SK-N-SH (cell line): ENCODE measurements at regions not wholly inside any gene's neighbourhood (a gene's known extent, or its start where the extent isn't known, plus 50 kb on each side); places are given as distances from the start of the nearest gene placed in this dataset.

Source experiments
- CTCF ChIA-PET: fragments of 300-600, 350-600 bp; formaldehyde crosslinking; extraction: SDS; loops from one replicate; lab custom pipeline; 2021; lab: Yijun Ruan, JAX
- POLR2A ChIA-PET: fragments of 350-600 bp; sonication (Branson Sonifier 250); formaldehyde crosslinking; extraction: SDS; loops from one replicate; lab custom pipeline; 2020; ENCODE audit warnings: antibody characterized with exemption, inconsistent platforms; lab: Yijun Ruan, JAX
- DNase-seq: peaks from one replicate; pipeline ENCODE4 v3.0.0; 2012
- H2AFZ ChIP-seq: fragments of 200-600 bp; sonication (generic); 2 replicates; pipeline ENCODE4 v1.8.1; 2016; ENCODE audit warnings: antibody characterized with exemption, mild to moderate bottlenecking, low read depth
- H3F3A ChIP-seq: fragments of 200-600 bp; sonication (generic); replicated peaks from 2 replicates; pipeline ENCODE3; 2016; ENCODE audit warnings: antibody characterized with exemption, mild to moderate bottlenecking; ENCODE audit not compliant: insufficient read depth
- H3K27ac ChIP-seq, 2 experiments: fragments of 200-500 bp in 1 of 2; fragments of 200-600 bp in 1 of 2; sonication (Bioruptor generic) in 1 of 2; sonication (generic), shearing (Covaris generic) in 1 of 2; 2 replicates each; pipeline versions ENCODE4 v1.5.1 to v1.6.1; 2014 to 2016; ENCODE audit warnings: low read depth in 2 of 2, inconsistent platforms in 1 of 2, low read length in 1 of 2, mild to moderate bottlenecking in 1 of 2, mixed read lengths in 1 of 2
- H3K27me3 ChIP-seq: fragments of 200-600 bp; sonication (generic), shearing (Covaris generic); 2 replicates; pipeline ENCODE4 v1.6.1; 2016; ENCODE audit warnings: mixed run types; ENCODE audit not compliant: insufficient read depth
- H3K36me3 ChIP-seq, 2 experiments: fragments of 200-500 bp in 1 of 2; fragments of 200-600 bp in 1 of 2; sonication (Bioruptor generic) in 1 of 2; sonication (generic) in 1 of 2; replicated peaks in 1 of 2; 2 replicates each; pipeline versions ENCODE3 to v1.5.1; 2014 to 2016; ENCODE audit warnings: low read length in 1 of 2, mild to moderate bottlenecking in 1 of 2; ENCODE audit not compliant: insufficient read depth in 2 of 2, control insufficient read depth in 1 of 2
- H3K4me1 ChIP-seq, 2 experiments: fragments of 200-500 bp in 1 of 2; fragments of 200-600 bp in 1 of 2; sonication (Bioruptor generic) in 1 of 2; sonication (generic), shearing (Covaris generic) in 1 of 2; 2 replicates each; pipeline versions ENCODE4 v1.5.1 to v1.6.1; 2014 to 2016; ENCODE audit warnings: low read depth in 1 of 2, low read length in 1 of 2, mixed run types in 1 of 2; ENCODE audit not compliant: insufficient read depth in 2 of 2, control insufficient read depth in 1 of 2
- H3K4me2 ChIP-seq: fragments of 200-600 bp; sonication (generic), shearing (Covaris generic); 2 replicates; pipeline ENCODE4 v1.6.1; 2017; ENCODE audit warnings: mixed run types
- H3K4me3 ChIP-seq, 2 experiments: fragments of 200-500 bp in 1 of 2; fragments of 200-600 bp in 1 of 2; sonication (Bioruptor generic) in 1 of 2; sonication (generic), shearing (Covaris generic) in 1 of 2; 2 replicates each; pipeline versions ENCODE4 v1.5.1 to v1.8.1; 2014 to 2016; ENCODE audit warnings: low read depth in 2 of 2, inconsistent platforms in 1 of 2, low read length in 1 of 2, mild to moderate bottlenecking in 1 of 2, mixed read lengths in 1 of 2, moderate library complexity in 1 of 2
- H3K79me2 ChIP-seq: fragments of 200-600 bp; sonication (generic); 2 replicates; pipeline ENCODE4 v1.8.1; 2017; ENCODE audit warnings: mild to moderate bottlenecking; ENCODE audit not compliant: insufficient read depth
- H3K9ac ChIP-seq: fragments of 200-600 bp; sonication (generic); 2 replicates; pipeline ENCODE4 v1.6.1; 2017; ENCODE audit warnings: mixed run types
- H3K9me2 ChIP-seq: fragments of 200-600 bp; sonication (generic); 2 replicates; pipeline ENCODE4 v1.6.1; 2017; ENCODE audit warnings: mixed run types
- H3K9me3 ChIP-seq: fragments of 200-600 bp; sonication (generic); 2 replicates; pipeline ENCODE4 v1.6.1; 2017; ENCODE audit warnings: mixed run types, mild to moderate bottlenecking, moderate library complexity
- H4K20me1 ChIP-seq: fragments of 200-600 bp; sonication (generic); 2 replicates; pipeline ENCODE4 v1.6.1; 2017; ENCODE audit warnings: mild to moderate bottlenecking, mixed run types; ENCODE audit not compliant: insufficient read depth
- CHD2 ChIP-seq: fragments of 150-350 bp; IDR thresholded peaks from 2 replicates; pipeline ENCODE4 v1.6.1; 2018; ENCODE audit warnings: low read length; ENCODE audit not compliant: partially characterized antibody
- FOSL2 ChIP-seq: IDR thresholded peaks from 2 replicates; pipeline ENCODE4 v1.4.0; 2012; ENCODE audit warnings: low read depth, mild to moderate bottlenecking, moderate library complexity, borderline replicate concordance
- GATA2 ChIP-seq: sonication (generic); formaldehyde crosslinking; IDR thresholded peaks from 2 replicates; pipeline ENCODE4 v1.5.0; 2020; ENCODE audit warnings: mild to moderate bottlenecking, missing genetic modification reagents
- MXI1 ChIP-seq: IDR thresholded peaks from 2 replicates; pipeline ENCODE4 v1.6.1; 2012; ENCODE audit warnings: mild to moderate bottlenecking, low read depth, low read length, improper control_type of control experiment
- NFIC ChIP-seq: IDR thresholded peaks from 2 replicates; pipeline ENCODE4 v1.4.0; 2012; ENCODE audit warnings: borderline replicate concordance
- RAD21 ChIP-seq: IDR thresholded peaks from 2 replicates; pipeline ENCODE4 v1.6.1; 2012; ENCODE audit warnings: mild to moderate bottlenecking, low read length
- RCOR1 ChIP-seq: fragments of 150-350 bp; IDR thresholded peaks from 2 replicates; pipeline ENCODE4 v1.6.1; 2017; ENCODE audit warnings: antibody characterized with exemption, low read length
- RFX5 ChIP-seq: IDR thresholded peaks from 2 replicates; pipeline ENCODE4 v1.6.1; 2012; ENCODE audit warnings: mild to moderate bottlenecking, improper control_type of control experiment, low read length
- SIN3A ChIP-seq: IDR thresholded peaks from 2 replicates; pipeline ENCODE4 v1.6.1; 2012; ENCODE audit warnings: low read depth, mild to moderate bottlenecking, low read length, moderate library complexity, borderline replicate concordance
- WGBS: methylation state at CpG from one replicate; pipeline ENCODE4 v1.1.6; 2017; ENCODE audit warnings: low lambda C conversion rate; 5-methylcytosine and 5-hydroxymethylcytosine counted together
- TF ChIP-seq, protein P1 (sequence below): IDR thresholded peaks from 2 replicates; pipeline ENCODE4; 2012
- TF ChIP-seq, protein P2 (sequence below): IDR thresholded peaks from 2 replicates; pipeline ENCODE4 v1.4.0; 2012; ENCODE audit warnings: low read depth, borderline replicate concordance
- TF ChIP-seq, protein P3 (sequence below): fragments of 150-350 bp; IDR thresholded peaks from 2 replicates; pipeline ENCODE4 v1.6.1; 2017; ENCODE audit warnings: antibody characterized with exemption, low read length, low read depth, borderline replicate concordance
- TF ChIP-seq, protein P4 (sequence below): fragments of 200-600 bp; sonication (generic); IDR thresholded peaks from 2 replicates; pipeline ENCODE4 v1.6.1; 2017; ENCODE audit warnings: antibody characterized with exemption, mild to moderate bottlenecking, moderate library complexity
- TF ChIP-seq, protein P5 (sequence below): IDR thresholded peaks from 2 replicates; pipeline ENCODE4 v1.4.0; 2012; ENCODE audit warnings: low read depth, borderline replicate concordance
- TF ChIP-seq, protein P6 (sequence below): fragments of 150-350 bp; IDR thresholded peaks from 2 replicates; pipeline ENCODE4 v1.6.1; 2016; ENCODE audit warnings: mild to moderate bottlenecking, low read depth, low read length

DNA sequence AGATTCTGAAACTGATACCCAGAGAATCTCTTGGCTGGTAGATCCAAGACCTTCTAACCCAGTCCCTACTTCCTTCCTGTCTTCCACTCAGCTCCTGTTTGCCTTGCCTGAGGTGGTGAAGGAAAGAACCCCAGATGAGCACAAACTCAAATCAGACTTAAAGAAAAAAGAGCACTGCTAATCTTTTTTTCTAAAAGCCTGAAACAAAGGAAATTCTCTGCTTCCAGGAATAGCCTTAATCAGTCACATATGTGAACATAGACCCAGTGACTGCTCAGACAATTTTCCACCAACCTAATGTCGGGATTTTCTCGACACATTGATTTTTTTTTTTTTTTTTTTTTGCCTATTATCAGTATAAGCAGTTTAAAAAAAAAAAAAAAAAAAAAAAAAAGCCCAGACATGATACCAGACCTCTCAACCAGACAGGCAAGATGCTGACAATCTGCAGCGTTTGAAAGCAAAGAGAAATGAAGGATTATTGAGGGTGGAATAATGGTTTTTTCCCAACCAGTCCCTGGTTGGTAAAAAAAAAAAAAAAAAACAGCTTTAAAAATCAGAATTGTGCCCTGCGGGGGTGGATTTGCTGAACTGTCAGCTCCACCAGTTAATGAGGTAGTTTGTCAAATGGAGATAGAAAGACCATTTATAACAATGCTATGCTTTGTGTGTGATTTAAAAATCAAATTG, 256.8 kb upstream of the RARB start:
- Histone ChIP-seq H3K9ac (no peak overlapping the region), H4K20me1 (no peaks in the 10 kb centered on the region), H3K9me3 (no peaks in the 10 kb centered on the region), H3K4me3 (no peak overlapping the region), H3K4me1 (peaks cover 0 to 16% of the 10 kb centered on the region in 2 experiments; a peak in 2 of 4 replicates), H3K27me3 (no peaks in the 10 kb centered on the region), H3K27ac (peak overlapping the region in 1 of 2 experiments; percentile 98; a peak in 2 of 4 replicates), H2AFZ (no peak overlapping the region), H3K4me2 (no peak overlapping the region), H3K9me2 (no peaks in the 10 kb centered on the region), H3K36me3 (no peaks in the 10 kb centered on the region), H3F3A (no peaks in the 10 kb centered on the region), H3K79me2 (no peaks in the 10 kb centered on the region)
- CTCF ChIA-PET = interaction anchor here (1.1 to 2.0 kb wide), 2 partner anchors 16 to 202 kb away, joined by 3 to 5 read pairs; no protein-coding TSS in a partner anchor
- POLR2A ChIA-PET = interaction anchor here (1.1 kb wide), 1 partner anchor 257 kb away, joined by 3 read pairs; the partner anchor contains the start of gene RARB
- TF ChIP-seq CHD2 = peak; percentile 50
- TF ChIP-seq, protein P1, sequence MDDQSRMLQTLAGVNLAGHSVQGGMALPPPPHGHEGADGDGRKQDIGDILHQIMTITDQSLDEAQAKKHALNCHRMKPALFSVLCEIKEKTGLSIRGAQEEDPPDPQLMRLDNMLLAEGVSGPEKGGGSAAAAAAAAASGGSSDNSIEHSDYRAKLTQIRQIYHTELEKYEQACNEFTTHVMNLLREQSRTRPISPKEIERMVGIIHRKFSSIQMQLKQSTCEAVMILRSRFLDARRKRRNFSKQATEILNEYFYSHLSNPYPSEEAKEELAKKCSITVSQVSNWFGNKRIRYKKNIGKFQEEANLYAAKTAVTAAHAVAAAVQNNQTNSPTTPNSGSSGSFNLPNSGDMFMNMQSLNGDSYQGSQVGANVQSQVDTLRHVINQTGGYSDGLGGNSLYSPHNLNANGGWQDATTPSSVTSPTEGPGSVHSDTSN = no peak
- TF ChIP-seq, protein P2, sequence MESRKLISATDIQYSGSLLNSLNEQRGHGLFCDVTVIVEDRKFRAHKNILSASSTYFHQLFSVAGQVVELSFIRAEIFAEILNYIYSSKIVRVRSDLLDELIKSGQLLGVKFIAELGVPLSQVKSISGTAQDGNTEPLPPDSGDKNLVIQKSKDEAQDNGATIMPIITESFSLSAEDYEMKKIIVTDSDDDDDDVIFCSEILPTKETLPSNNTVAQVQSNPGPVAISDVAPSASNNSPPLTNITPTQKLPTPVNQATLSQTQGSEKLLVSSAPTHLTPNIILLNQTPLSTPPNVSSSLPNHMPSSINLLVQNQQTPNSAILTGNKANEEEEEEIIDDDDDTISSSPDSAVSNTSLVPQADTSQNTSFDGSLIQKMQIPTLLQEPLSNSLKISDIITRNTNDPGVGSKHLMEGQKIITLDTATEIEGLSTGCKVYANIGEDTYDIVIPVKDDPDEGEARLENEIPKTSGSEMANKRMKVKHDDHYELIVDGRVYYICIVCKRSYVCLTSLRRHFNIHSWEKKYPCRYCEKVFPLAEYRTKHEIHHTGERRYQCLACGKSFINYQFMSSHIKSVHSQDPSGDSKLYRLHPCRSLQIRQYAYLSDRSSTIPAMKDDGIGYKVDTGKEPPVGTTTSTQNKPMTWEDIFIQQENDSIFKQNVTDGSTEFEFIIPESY = no peak
- TF ChIP-seq, protein P3, sequence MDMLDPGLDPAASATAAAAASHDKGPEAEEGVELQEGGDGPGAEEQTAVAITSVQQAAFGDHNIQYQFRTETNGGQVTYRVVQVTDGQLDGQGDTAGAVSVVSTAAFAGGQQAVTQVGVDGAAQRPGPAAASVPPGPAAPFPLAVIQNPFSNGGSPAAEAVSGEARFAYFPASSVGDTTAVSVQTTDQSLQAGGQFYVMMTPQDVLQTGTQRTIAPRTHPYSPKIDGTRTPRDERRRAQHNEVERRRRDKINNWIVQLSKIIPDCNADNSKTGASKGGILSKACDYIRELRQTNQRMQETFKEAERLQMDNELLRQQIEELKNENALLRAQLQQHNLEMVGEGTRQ = no peak
- TF ChIP-seq, protein P4, sequence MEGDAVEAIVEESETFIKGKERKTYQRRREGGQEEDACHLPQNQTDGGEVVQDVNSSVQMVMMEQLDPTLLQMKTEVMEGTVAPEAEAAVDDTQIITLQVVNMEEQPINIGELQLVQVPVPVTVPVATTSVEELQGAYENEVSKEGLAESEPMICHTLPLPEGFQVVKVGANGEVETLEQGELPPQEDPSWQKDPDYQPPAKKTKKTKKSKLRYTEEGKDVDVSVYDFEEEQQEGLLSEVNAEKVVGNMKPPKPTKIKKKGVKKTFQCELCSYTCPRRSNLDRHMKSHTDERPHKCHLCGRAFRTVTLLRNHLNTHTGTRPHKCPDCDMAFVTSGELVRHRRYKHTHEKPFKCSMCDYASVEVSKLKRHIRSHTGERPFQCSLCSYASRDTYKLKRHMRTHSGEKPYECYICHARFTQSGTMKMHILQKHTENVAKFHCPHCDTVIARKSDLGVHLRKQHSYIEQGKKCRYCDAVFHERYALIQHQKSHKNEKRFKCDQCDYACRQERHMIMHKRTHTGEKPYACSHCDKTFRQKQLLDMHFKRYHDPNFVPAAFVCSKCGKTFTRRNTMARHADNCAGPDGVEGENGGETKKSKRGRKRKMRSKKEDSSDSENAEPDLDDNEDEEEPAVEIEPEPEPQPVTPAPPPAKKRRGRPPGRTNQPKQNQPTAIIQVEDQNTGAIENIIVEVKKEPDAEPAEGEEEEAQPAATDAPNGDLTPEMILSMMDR = no peak
- TF ChIP-seq FOSL2 = no peak
- TF ChIP-seq NFIC = no peak
- peak; percentile 34; the same call in 1 of the 2 replicates for TF ChIP-seq RAD21
- peak; percentile 42; the same call in 1 of the 2 replicates for TF ChIP-seq RCOR1
- peak; percentile 18; the same call in 1 of the 2 replicates for TF ChIP-seq MXI1
- TF ChIP-seq GATA2 (CRISPR knock-in tag) = 0 out of 2 replicates have a peak, but pooled peaks have one; percentile 7
- TF ChIP-seq, protein P5, sequence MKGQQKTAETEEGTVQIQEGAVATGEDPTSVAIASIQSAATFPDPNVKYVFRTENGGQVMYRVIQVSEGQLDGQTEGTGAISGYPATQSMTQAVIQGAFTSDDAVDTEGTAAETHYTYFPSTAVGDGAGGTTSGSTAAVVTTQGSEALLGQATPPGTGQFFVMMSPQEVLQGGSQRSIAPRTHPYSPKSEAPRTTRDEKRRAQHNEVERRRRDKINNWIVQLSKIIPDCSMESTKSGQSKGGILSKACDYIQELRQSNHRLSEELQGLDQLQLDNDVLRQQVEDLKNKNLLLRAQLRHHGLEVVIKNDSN = no peak
- TF ChIP-seq, protein P6, sequence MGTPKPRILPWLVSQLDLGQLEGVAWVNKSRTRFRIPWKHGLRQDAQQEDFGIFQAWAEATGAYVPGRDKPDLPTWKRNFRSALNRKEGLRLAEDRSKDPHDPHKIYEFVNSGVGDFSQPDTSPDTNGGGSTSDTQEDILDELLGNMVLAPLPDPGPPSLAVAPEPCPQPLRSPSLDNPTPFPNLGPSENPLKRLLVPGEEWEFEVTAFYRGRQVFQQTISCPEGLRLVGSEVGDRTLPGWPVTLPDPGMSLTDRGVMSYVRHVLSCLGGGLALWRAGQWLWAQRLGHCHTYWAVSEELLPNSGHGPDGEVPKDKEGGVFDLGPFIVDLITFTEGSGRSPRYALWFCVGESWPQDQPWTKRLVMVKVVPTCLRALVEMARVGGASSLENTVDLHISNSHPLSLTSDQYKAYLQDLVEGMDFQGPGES = no peak
- TF ChIP-seq SIN3A = no peak
- 0 out of 2 replicates have a peak, but pooled peaks have one; percentile 30 for TF ChIP-seq RFX5
- peak; percentile 45 for DNase-seq
- WGBS = 9% methylated on average over 4 of the region's 4 CpGs
